ENCODE measurements at regions not wholly inside any gene's neighbourhood (a gene's known extent, or its start where the extent isn't known, plus 50 kb on each side); places are given as distances from the start of the nearest gene placed in this dataset.

- no peak for DNase-seq (ENCODE audit: low read depth in 3 of 3, low spot score in 1 of 3)
Observed at GRCh38 chr9:118561051-118561450, 808.2 kb downstream of the BRINP1 start.

GRCh38 chr9:118563677-118564076 lies 805.6 kb downstream of the BRINP1 start:
- DNase-seq (ENCODE audit: low read depth in 3 of 3, low spot score in 1 of 3): no peak

GRCh38 chr9:118567861-118568260 lies 801.4 kb downstream of the BRINP1 start:
- no peak for DNase-seq (ENCODE audit: low read depth in 3 of 3, low spot score in 1 of 3)

GRCh38 chr9:118568704-118569103 lies 800.5 kb downstream of the BRINP1 start:
- DNase-seq (ENCODE audit: low read depth in 3 of 3, low spot score in 1 of 3): no peak

GRCh38 chr9:118569148-118569547 lies 800.1 kb downstream of the BRINP1 start:
- DNase-seq (ENCODE audit: low read depth in 3 of 3, low spot score in 1 of 3): no peak

GRCh38 chr9:118570066-118570465 lies 799.2 kb downstream of the BRINP1 start:
- no peak for DNase-seq (ENCODE audit: low read depth in 3 of 3, low spot score in 1 of 3)

- no peak for DNase-seq (ENCODE audit: low read depth in 3 of 3, low spot score in 1 of 3)
Observed at GRCh38 chr9:118575341-118576070, 793.7 kb downstream of the BRINP1 start.

- DNase-seq (ENCODE audit: low read depth in 3 of 3, low spot score in 1 of 3): no peak
Observed at GRCh38 chr9:118577121-118577520, 792.1 kb downstream of the BRINP1 start.

- no peak for DNase-seq (ENCODE audit: low read depth in 3 of 3, low spot score in 1 of 3)
Observed at GRCh38 chr9:118578467-118578866, 790.8 kb downstream of the BRINP1 start.

- no peak for DNase-seq (ENCODE audit: low read depth in 3 of 3, low spot score in 1 of 3)
Observed at GRCh38 chr9:118583414-118583813, 785.8 kb downstream of the BRINP1 start.

GRCh38 chr9:118586978-118587377 lies 782.3 kb downstream of the BRINP1 start:
- DNase-seq (ENCODE audit: low read depth in 3 of 3, low spot score in 1 of 3): no peak

GRCh38 chr9:118594428-118594827 lies 774.8 kb downstream of the BRINP1 start:
- no peak for DNase-seq (ENCODE audit: low read depth in 3 of 3, low spot score in 1 of 3)

GRCh38 chr9:118595719-118596305 lies 773.4 kb downstream of the BRINP1 start:
- DNase-seq (ENCODE audit: low read depth in 3 of 3, low spot score in 1 of 3): no peak

GRCh38 chr9:118596374-118597015 lies 772.7 kb downstream of the BRINP1 start:
- no peak for DNase-seq (ENCODE audit: low read depth in 3 of 3, low spot score in 1 of 3)

- no peak for DNase-seq (ENCODE audit: low read depth in 3 of 3, low spot score in 1 of 3)
Observed at GRCh38 chr9:118606668-118607067, 762.6 kb downstream of the BRINP1 start.

- no peak for DNase-seq (ENCODE audit: low read depth in 3 of 3, low spot score in 1 of 3)
Observed at GRCh38 chr9:118609355-118610044, 759.7 kb downstream of the BRINP1 start.

GRCh38 chr9:118612201-118612600 lies 757.0 kb downstream of the BRINP1 start:
- DNase-seq (ENCODE audit: low read depth in 3 of 3, low spot score in 1 of 3): no peak

- no peak for DNase-seq (ENCODE audit: low read depth in 3 of 3, low spot score in 1 of 3)
Observed at GRCh38 chr9:118613996-118614395, 755.2 kb downstream of the BRINP1 start.

- no peak for DNase-seq (ENCODE audit: low read depth in 3 of 3, low spot score in 1 of 3)
Observed at GRCh38 chr9:118618084-118618483, 751.2 kb downstream of the BRINP1 start.

GRCh38 chr9:118618849-118619248 lies 750.4 kb downstream of the BRINP1 start:
- no peak for DNase-seq (ENCODE audit: low read depth in 3 of 3, low spot score in 1 of 3)

GRCh38 chr9:118624608-118625007 lies 744.6 kb downstream of the BRINP1 start:
- DNase-seq (ENCODE audit: low read depth in 3 of 3, low spot score in 1 of 3): no peak

GRCh38 chr9:118630079-118630478 lies 739.2 kb downstream of the BRINP1 start:
- no peak for DNase-seq (ENCODE audit: low read depth in 3 of 3, low spot score in 1 of 3)

Measured in stimulated activated CD4-positive, alpha-beta T cell treated with anti-CD3 and anti-CD28 coated beads, TNF-alpha, amount 100 ng/mL, for 1 hour (primary cell).